Left ventricle myocardium inferior (tissue), 1 donor: ENCODE measurements at regions not wholly inside any gene's neighbourhood (a gene's known extent, or its start where the extent isn't known, plus 50 kb on each side); places are given as distances from the start of the nearest gene placed in this dataset.

Experiments used
- DNase-seq: peaks from one replicate; pipeline ENCODE4 v3.0.0-alpha.2; 2020
- H3K27ac ChIP-seq: fragments of 200-600 bp; replicated peaks from 2 replicates; pipeline ENCODE4 v1.8.0; 2021
- H3K27me3 ChIP-seq: fragments of 200-600 bp; 2 replicates; pipeline ENCODE4 v1.8.0; 2021; ENCODE audit warnings: low read depth
- H3K36me3 ChIP-seq: fragments of 200-600 bp; 2 replicates; pipeline ENCODE4 v1.8.0; 2021
- H3K4me1 ChIP-seq: fragments of 200-600 bp; 2 replicates; pipeline ENCODE4 v1.8.0; 2021
- H3K4me3 ChIP-seq: fragments of 200-600 bp; 2 replicates; pipeline ENCODE4 v1.8.0; 2021; ENCODE audit warnings: mild to moderate bottlenecking, moderate library complexity
- H3K9me3 ChIP-seq: fragments of 200-600 bp; replicated peaks from 2 replicates; pipeline ENCODE4 v1.8.0; 2021
- CTCF ChIP-seq: fragments of 200-600 bp; IDR thresholded peaks from 2 replicates; pipeline ENCODE4 v1.8.0; 2021; ENCODE audit warnings: antibody characterized with exemption, mild to moderate bottlenecking, borderline replicate concordance
- intact Hi-C: fragments of 100-400 bp; cut with micrococcal nuclease; formaldehyde crosslinking; loops from one replicate; pipeline ENCODE4 v1.11.0; 2022
- donor health status: DM: no; HTN: yes; CAD: no; lungs with severe emphysema.

GRCh38 chr1:99566290-99567021 is 79.5 kb upstream of the PALMD start:
- H3K27me3 ChIP-seq, result no peaks in the 10 kb centered on the region
- no peak for TF ChIP-seq CTCF
- intact Hi-C loops, result no loop called here

DNA sequence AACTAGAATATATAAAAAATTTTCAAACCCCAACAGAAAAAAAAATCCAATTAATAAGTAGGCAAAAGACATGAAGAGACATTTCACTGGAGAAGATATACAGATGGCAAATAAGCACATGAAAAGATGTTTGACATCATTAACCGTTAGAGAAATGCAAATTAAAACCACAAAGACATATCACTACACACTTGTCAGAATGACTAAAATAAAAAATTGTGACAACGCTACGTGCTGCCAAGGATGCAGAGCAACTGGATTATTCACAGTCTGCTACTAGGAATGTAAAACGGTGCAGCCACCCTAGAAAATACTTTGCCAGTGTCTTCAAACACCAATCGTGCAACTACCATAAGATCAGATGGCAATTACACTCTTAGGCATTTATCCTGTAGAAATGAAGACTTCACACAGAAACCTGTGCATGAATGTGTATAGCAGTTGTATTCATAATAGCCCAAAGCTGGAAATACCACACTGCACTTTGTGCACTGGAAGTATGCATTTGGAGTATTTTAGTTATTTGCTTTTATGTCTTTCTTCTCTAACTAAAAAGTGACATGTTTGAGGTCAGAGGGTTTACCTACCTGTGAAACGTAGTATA is 75.3 kb upstream of the PALMD start:
- H3K4me1 ChIP-seq, result peaks cover 7% of the 10 kb centered on the region
- no peak overlapping the region for H3K27ac ChIP-seq
- H3K27me3 ChIP-seq, result no peaks in the 10 kb centered on the region
- no peak overlapping the region for H3K4me3 ChIP-seq
- no peak for DNase-seq
- no peak for TF ChIP-seq CTCF
- no peaks in the 10 kb centered on the region for H3K36me3 ChIP-seq
- no peaks in the 10 kb centered on the region for H3K9me3 ChIP-seq
- intact Hi-C loops, result no loop called here

More at GRCh38 chr1:99566290-99567021, 79.5 kb upstream of the PALMD start:
- Histone ChIP-seq H3K36me3 (no peaks in the 10 kb centered on the region), H3K27ac (no peak overlapping the region), H3K9me3 (peaks cover 13% of the 10 kb centered on the region), H3K4me1 (no peaks in the 10 kb centered on the region), H3K4me3 (no peak overlapping the region)
- DNase-seq, result no peak

DNA sequence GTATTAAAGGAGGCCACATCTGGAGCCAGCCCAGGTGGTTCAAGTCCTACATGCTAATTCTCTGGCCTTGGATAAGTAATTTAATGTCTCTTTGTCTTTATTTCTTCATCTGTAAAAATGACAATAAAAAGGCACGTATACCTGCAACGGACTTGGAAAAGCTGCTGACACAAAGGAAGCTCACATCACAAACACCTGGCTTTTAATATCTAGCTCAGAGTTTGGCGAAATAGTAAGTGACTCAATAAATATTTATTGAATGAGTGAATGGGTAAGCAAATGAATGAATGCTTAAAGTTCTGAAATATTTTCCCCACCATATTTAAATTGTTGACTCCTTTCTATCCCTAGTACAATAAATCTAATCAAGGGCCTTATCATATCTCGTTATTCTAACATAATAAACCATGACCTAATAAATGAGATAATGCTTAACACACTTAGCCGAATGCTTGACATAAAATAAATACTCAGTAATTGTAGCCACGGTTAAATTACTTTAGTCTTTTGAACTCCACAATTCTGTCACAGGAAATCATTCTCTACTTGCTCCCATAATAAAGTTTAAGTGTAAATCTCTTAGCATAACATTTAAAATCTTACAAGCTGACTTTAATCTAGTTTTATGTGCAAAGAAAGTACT is 74.7 kb upstream of the PALMD start:
- H3K9me3 ChIP-seq, result no peaks in the 10 kb centered on the region
- TF ChIP-seq CTCF, result no peak
- H3K27me3 ChIP-seq, result no peaks in the 10 kb centered on the region
- no peaks in the 10 kb centered on the region for H3K36me3 ChIP-seq
- H3K27ac ChIP-seq, result no peak overlapping the region
- no peak overlapping the region for H3K4me3 ChIP-seq
- DNase-seq, result no peak
- intact Hi-C loops, result no loop called here
- H3K4me1 ChIP-seq, result peaks cover 7% of the 10 kb centered on the region

- peak; percentile 25 for DNase-seq
- intact Hi-C loops, result no loop called here
- H3K36me3 ChIP-seq, result no peaks in the 10 kb centered on the region
- no peaks in the 10 kb centered on the region for H3K27me3 ChIP-seq
- peaks cover 7% of the 10 kb centered on the region for H3K4me1 ChIP-seq
- H3K9me3 ChIP-seq, result no peaks in the 10 kb centered on the region
- H3K4me3 ChIP-seq, result no peak overlapping the region
- H3K27ac ChIP-seq, result no peak overlapping the region
- TF ChIP-seq CTCF, result no peak
Measured at GRCh38 chr1:99573431-99574217, 72.3 kb upstream of the PALMD start.

- no peak overlapping the region for H3K4me3 ChIP-seq
- H3K27me3 ChIP-seq, result no peaks in the 10 kb centered on the region
- H3K9me3 ChIP-seq, result no peaks in the 10 kb centered on the region
- intact Hi-C loops, result no loop called here
- H3K36me3 ChIP-seq, result no peaks in the 10 kb centered on the region
- DNase-seq, result no peak
- H3K27ac ChIP-seq, result no peak overlapping the region
- TF ChIP-seq CTCF, result no peak
- H3K4me1 ChIP-seq, result peaks cover 14% of the 10 kb centered on the region
Measured at GRCh38 chr1:99577313-99577712, 68.6 kb upstream of the PALMD start.
